Heart right ventricle (tissue), 16 donors: ENCODE measurements at regions not wholly inside any gene's neighbourhood (a gene's known extent, or its start where the extent isn't known, plus 50 kb on each side); places are given as distances from the start of the nearest gene placed in this dataset.

Experiments
- ATAC-seq, 8 donors: fragments of 200-7000 bp; cut with Tn5 transposase; one replicate each; pipeline ENCODE4 v1.9.1; 2020; ENCODE audit warnings: mild to moderate bottlenecking in 8 of 8, moderate library complexity in 8 of 8, moderate number of reproducible peaks in 1 of 8
- DNase-seq, 2 donors: peaks; one replicate each; pipeline ENCODE4 v3.0.0-alpha.2; 2020
- H3K27ac ChIP-seq, 10 donors: fragments of 200-600 bp; sonication (generic) in 2 of 10; one replicate each; pipeline versions ENCODE4 v1.5.0 to v1.8.0; 2020 to 2022; ENCODE audit warnings: mild to moderate bottlenecking in 3 of 10
- H3K27me3 ChIP-seq, 7 donors: fragments of 200-600 bp; one replicate each; pipeline ENCODE4 v1.8.0; 2021 to 2022; ENCODE audit warnings: mild to moderate bottlenecking in 2 of 7
- H3K36me3 ChIP-seq, 9 donors: fragments of 200-600 bp; sonication (generic) in 1 of 9; one replicate each; pipeline versions ENCODE4 v1.5.0 to v1.8.0; 2020 to 2022; ENCODE audit warnings: mild to moderate bottlenecking in 2 of 9
- H3K4me1 ChIP-seq, 9 donors: fragments of 200-600 bp; sonication (generic) in 1 of 9; one replicate each; pipeline versions ENCODE4 v1.5.0 to v1.8.0; 2020 to 2022; ENCODE audit warnings: mild to moderate bottlenecking in 4 of 9
- H3K4me3 ChIP-seq, 10 donors: fragments of 200-600 bp; sonication (generic) in 2 of 10; one replicate each; pipeline versions ENCODE4 v1.5.0 to v1.8.0; 2020 to 2022; ENCODE audit warnings: mild to moderate bottlenecking in 7 of 10, moderate library complexity in 2 of 10
- H3K9me3 ChIP-seq, 11 donors: fragments of 200-600 bp in 10 of 11; sonication (generic) in 2 of 11; one replicate each; pipeline versions ENCODE4 v1.5.0 to v1.8.0; 2013 to 2022; ENCODE audit warnings: mild to moderate bottlenecking in 2 of 11, control low read depth in 1 of 11, moderate library complexity in 1 of 11
- WGBS, 2 donors: extraction: QIAGEN DNeasy Blood & Tissue Kit; methylation state at CpG; one replicate each; pipeline ENCODE4 v1.1.7; 2013; ENCODE audit warnings: inconsistent platforms in 1 of 2; 5-methylcytosine and 5-hydroxymethylcytosine counted together
- intact Hi-C, 10 donors: fragments of 100-400 bp; cut with DNase I; formaldehyde crosslinking; loops; one replicate each; pipeline versions ENCODE4 v1.11.1 to v1.14.2; 2022
- TF ChIP-seq, protein P1 (sequence below), 9 donors: fragments of 200-600 bp; sonication (generic) in 2 of 9; IDR thresholded peaks; one replicate each; pipeline versions ENCODE4 v1.5.0 to v1.8.0; 2021 to 2022; ENCODE audit warnings: antibody characterized with exemption in 9 of 9, mild to moderate bottlenecking in 5 of 9, moderate library complexity in 1 of 9
- donor health status: Arrhythmogenic right ventricular cardiomyopathy.
- donor health status: ischemic (EF 13 %, LVEDD 7.1; RV severe dilation, severe dysfunction).
- donor health status: healthy with polysubstance abuse.
- donor health status: DM: no; HTN: yes; CAD: no.
- donor health status: DM: no; HTN: no; CAD: no.
- donor health status: ischemic (EF 25% LVEDD 6.9; RV normal size, moderate dysfunction).
- donor health status: ischemic (EF 25% LVEDD 5.7; RV mildly dilated, moderate dysfunction).
- donor health status: healthy.
- donor health status: DM: yes; HTN: yes; CAD: no.
- donor health status: Ischemic cardiomyopathy.
- donor health status: ischemic (EF 35%, LVEDD 5.7; RV mildly dilated, moderate dysfunction).
- donor health status: nonischemic (EF 11% LVEDD 7.7; RV severe dilation, severe dysfunction).
- donor health status: DM: yes; HTN: yes; CAD: no.
- donor health status: PGD.
- donor health status: ischemic (EF 29% LVEDD 5.4; RV normal size, mild dysfunction).
- donor health status: nonischemic (EF 23%, LVEDD 6.1; RV moderate dilation, normal function).

GRCh38 chr1:163766257-163766918 is 444.6 kb downstream of the NUF2 start:
- 64 to 75% methylated on average over 7 of the region's 7 CpGs for WGBS, 2 donors
- DNase-seq = no peak
- H3K9me3 ChIP-seq = peaks cover 0 to 8% (median 0%) of the 10 kb centered on the region in 11 donors
- no peak for ATAC-seq
- intact Hi-C loops = no loop called here
- no peaks in the 10 kb centered on the region for H3K36me3 ChIP-seq
- TF ChIP-seq, protein P1, sequence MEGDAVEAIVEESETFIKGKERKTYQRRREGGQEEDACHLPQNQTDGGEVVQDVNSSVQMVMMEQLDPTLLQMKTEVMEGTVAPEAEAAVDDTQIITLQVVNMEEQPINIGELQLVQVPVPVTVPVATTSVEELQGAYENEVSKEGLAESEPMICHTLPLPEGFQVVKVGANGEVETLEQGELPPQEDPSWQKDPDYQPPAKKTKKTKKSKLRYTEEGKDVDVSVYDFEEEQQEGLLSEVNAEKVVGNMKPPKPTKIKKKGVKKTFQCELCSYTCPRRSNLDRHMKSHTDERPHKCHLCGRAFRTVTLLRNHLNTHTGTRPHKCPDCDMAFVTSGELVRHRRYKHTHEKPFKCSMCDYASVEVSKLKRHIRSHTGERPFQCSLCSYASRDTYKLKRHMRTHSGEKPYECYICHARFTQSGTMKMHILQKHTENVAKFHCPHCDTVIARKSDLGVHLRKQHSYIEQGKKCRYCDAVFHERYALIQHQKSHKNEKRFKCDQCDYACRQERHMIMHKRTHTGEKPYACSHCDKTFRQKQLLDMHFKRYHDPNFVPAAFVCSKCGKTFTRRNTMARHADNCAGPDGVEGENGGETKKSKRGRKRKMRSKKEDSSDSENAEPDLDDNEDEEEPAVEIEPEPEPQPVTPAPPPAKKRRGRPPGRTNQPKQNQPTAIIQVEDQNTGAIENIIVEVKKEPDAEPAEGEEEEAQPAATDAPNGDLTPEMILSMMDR (IDR thresholded peaks at IDR 0.05) = no peak
- H3K27ac ChIP-seq = no peak overlapping the region
- no peaks in the 10 kb centered on the region for H3K27me3 ChIP-seq
- H3K4me3 ChIP-seq = no peak overlapping the region
- no peaks in the 10 kb centered on the region for H3K4me1 ChIP-seq

GRCh38 chr1:163768576-163768975 is 446.8 kb downstream of the NUF2 start:
- TF ChIP-seq, protein P1 (IDR thresholded peaks at IDR 0.05) = no peak
- 87 to 92% methylated on average over 5 of the region's 5 CpGs for WGBS, 2 donors

DNA sequence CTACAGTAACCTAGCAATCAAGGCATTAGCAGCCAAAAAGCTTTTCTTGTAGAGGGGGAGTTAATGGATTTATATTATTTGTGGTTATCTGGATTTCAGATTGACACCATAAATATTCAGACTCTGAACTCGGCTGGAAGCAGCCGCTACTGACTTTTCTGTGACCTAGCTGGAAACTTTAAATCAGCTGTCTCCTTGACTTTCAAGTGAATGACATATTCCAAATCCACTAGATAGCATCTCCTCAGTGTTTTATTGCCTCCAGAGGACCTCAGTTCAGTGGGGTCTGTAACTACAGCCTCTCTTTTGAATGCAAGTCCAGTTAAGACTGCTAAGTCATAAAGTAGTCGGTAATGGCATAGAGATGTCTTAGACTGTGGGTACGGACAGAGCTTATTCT is 448.5 kb downstream of the NUF2 start:
- intact Hi-C loops = no loop called here
- Histone ChIP-seq H3K27me3 (no peaks in the 10 kb centered on the region), H3K9me3 (peaks cover 0 to 3% (median 0%) of the 10 kb centered on the region in 11 donors), H3K4me1 (no peaks in the 10 kb centered on the region), H3K4me3 (no peak overlapping the region), H3K36me3 (no peaks in the 10 kb centered on the region), H3K27ac (no peak overlapping the region)
- TF ChIP-seq, protein P1 (IDR thresholded peaks at IDR 0.05) = no peak
- DNase-seq (no peak), ATAC-seq (no peak)
- 66 to 76% methylated on average over 4 of the region's 4 CpGs for WGBS, 2 donors

More at GRCh38 chr1:163768576-163768975, 446.8 kb downstream of the NUF2 start:
- H3K27ac ChIP-seq = no peak overlapping the region
- DNase-seq (no peak), ATAC-seq (no peak)
- H3K9me3 ChIP-seq = peaks cover 0 to 6% (median 0%) of the 10 kb centered on the region in 11 donors
- intact Hi-C loops = no loop called here
- H3K4me3 ChIP-seq = no peak overlapping the region
- no peaks in the 10 kb centered on the region for H3K27me3 ChIP-seq
- H3K4me1 ChIP-seq = no peaks in the 10 kb centered on the region
- H3K36me3 ChIP-seq = no peaks in the 10 kb centered on the region

- ATAC-seq (no peak), DNase-seq (no peak)
- Histone ChIP-seq H3K4me3 (no peak overlapping the region), H3K36me3 (no peaks in the 10 kb centered on the region), H3K27ac (no peak overlapping the region), H3K4me1 (no peaks in the 10 kb centered on the region), H3K9me3 (no peaks in the 10 kb centered on the region), H3K27me3 (no peaks in the 10 kb centered on the region)
- intact Hi-C loops = no loop called here
- TF ChIP-seq, protein P1 (IDR thresholded peaks at IDR 0.05) = no peak
- 72 to 73% methylated on average over 2 of the region's 2 CpGs for WGBS, 2 donors
These were observed 449.9 kb downstream of the NUF2 start for GRCh38 chr1:163771637-163772036.
